SH-SY5Y (cell line): ENCODE measurements at regions not wholly inside any gene's neighbourhood (a gene's known extent, or its start where the extent isn't known, plus 50 kb on each side); places are given as distances from the start of the nearest gene placed in this dataset.

Source experiments
- GATA2 ChIP-seq: IDR thresholded peaks from 2 replicates; pipeline ENCODE4 v1.6.1; 2011; ENCODE audit warnings: mild to moderate bottlenecking, low read depth, low read length
- GATA3 ChIP-seq: IDR thresholded peaks from 2 replicates; pipeline ENCODE4 v1.6.1; 2011; ENCODE audit warnings: low read depth, mild to moderate bottlenecking, low read length, moderate library complexity

GRCh38 chr13:99646866-99647595 lies 145.8 kb downstream of the TM9SF2 start:
- TF ChIP-seq GATA3 (no peak), GATA2 (no peak)
